Left forelimb (tissue), 1 donor: ENCODE measurements at regions not wholly inside any gene's neighbourhood (a gene's known extent, or its start where the extent isn't known, plus 50 kb on each side); places are given as distances from the start of the nearest gene placed in this dataset.

Source experiments
- DNase-seq: peaks from one replicate; pipeline ENCODE4 v3.0.0-alpha.2; 2018; ENCODE audit warnings: low spot score

DNA sequence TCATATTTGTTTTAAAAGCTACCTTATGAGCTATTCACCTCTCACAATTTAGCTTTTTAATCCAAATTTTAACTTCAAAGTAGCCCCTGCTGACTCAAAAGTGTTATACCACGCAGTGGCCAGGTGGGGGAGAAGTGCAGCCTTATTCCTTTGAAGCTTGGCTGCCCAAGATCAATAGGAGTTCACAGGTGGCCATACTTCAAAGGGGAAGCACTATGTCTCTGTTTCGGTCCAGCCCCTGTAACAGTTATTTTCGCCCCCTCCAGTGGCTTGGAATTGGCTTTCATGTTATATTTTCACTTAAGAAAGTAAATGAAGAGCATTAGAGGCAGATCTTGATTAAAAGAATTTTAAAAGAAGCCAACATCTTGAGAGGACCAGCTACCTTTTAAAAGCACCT lies 608.4 kb downstream of the EPHA7 start:
- DNase-seq = no peak

DNA sequence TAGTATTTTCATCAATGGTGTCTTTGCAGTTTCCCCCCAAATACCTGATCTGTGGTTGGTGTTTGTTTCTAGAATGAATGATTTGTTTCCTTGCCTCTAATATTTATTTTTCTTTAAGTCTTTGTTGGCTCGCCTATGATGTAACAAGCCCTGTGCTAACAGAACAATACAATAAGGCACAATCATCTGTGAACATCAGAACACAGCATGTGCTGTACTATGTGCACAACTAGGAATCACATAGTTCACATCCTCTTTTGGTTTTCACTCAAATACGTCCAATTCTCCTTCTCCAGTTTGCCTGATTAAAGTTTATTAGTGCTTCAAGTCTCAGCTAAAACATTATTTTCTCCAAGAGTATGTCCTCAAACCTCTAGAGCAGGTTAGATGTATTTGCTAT lies 613.1 kb downstream of the EPHA7 start:
- no peak for DNase-seq

DNA sequence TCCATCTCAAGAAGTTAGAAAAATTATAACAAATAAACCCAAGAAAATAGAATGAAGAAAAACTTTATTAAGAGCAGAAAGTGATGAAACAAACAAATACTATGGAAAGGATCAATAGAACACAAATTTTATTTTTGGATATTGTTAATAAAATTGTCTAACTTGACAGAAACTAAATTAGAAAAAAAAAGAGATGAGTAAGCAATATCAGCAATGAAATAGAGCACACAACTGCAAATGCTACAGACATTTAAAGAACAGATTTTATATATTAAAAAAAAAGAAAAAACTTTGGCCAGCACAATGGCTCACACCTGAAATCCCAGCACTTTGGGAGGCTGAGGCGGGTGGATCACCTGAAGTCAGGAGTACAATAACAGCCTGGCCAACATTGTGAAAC lies 628.0 kb downstream of the EPHA7 start:
- no peak for DNase-seq

DNA sequence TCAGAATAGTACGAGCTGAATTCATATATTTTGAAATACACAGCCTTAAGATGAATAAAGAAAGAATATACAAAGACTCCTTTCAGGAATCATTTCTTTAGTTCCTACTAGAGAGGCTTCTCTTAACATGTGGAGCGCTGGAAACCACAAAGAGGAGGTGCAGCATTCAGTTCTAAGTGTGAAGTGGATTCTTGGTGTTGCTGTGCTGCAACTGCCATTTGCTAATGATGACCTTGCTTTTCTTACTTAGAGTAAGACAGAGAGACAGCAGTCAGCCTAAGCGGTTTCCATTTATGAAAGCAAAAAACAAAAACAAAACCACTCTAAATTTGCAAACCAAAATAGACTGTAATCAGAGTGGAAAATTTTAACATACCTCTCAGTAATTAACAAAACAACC lies 629.0 kb downstream of the EPHA7 start:
- DNase-seq = no peak

DNA sequence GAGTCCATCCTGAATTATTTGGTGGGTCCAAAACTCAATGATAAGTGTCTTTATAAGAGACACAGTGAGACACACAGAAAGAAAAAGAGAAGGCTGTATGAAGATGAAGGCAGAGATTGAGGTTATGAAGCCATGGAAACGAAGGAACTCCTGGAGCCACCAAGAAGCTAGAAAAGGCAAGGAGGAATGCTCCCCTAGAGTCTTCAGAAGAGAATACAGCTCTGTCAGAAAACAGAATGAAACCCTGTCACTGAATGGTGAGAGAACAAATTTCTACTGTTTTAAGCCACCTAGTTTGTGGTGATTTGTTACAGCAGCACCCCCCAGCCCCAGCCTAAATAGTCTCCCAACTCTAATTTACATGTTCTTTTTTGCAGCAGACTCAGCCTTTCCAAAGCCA lies 635.1 kb downstream of the EPHA7 start:
- no peak for DNase-seq

DNA sequence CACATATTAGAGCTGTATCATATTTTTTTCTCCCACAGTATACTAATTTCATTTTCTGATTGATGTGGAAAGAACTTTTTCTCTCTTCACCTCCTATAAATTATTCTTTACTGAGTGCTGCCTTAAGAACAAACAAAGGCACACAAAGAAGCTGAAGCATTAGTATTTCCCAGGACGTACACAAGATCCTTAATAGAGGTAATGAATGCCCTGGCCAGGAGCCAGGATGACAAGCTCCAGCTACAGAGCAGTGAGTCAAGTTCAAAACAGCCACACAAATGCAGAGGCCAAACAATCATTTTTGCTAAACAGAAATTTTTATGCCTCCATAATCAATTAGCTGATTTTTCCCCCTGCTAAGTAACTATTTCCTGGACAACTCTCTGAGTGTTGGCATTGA lies 639.6 kb downstream of the EPHA7 start:
- no peak for DNase-seq

DNA sequence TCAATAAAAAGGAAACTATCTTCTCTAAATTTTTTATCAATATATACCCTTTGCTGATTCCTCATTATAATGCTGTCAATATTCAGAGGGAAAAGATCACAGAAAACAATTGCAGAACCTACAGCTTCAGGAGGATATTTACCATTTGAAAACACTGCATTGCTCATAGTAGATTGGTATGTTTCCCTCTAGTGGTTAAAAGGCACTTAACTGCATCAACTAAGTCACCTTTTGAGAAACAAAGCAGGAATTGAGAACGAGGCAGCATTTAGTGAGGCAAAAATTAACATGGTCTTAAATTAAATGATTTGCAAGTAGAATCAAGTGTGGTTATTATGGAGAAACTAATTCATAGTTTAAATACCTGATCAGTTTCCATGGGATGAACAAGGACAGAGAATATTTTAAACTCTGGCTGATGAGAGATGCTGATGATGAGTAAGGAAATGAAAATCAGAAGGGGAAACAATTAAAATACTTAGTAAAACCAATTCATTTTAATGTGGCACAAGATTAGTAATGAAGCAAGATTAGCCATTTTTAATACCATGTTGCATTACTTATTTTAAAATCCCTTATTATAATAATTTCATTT lies 642.1 kb downstream of the EPHA7 start:
- no peak for DNase-seq

DNA sequence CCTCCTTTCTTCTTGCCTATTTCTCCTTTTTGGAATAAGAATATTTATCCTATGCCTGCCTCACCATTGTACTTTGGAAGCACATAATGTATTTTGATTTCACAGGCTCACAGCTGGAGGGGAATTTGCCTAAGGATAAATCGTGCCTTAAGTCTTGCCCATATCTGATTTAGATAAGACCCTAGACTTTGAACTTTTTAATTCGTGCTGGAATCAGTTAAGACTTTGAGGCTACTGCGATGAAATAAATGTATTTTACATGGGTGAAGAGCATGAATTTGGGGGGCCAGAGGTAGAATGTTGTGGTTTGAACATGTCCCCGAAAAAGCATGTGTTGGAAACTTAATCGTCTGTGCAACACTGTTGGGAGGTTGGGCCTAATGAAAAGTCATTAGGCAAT lies 648.8 kb downstream of the EPHA7 start:
- DNase-seq = no peak

DNA sequence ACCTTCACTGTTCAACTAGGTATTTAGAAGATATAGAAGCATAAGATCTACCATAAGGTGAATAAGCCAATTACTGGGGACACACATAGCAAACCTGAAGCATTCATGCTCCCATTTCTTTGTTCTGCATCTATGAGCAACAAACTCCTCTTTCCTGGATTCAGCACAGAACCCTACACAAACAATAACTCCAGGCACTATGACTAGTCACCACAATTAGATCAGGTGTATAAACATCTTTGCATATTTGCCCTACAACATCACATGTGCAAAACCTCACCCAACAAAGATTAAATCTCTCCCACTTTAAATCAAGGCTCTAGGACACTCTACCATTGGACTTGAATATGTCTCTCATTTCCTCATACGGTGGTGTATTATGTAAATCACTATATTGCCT lies 652.3 kb downstream of the EPHA7 start:
- no peak for DNase-seq

DNA sequence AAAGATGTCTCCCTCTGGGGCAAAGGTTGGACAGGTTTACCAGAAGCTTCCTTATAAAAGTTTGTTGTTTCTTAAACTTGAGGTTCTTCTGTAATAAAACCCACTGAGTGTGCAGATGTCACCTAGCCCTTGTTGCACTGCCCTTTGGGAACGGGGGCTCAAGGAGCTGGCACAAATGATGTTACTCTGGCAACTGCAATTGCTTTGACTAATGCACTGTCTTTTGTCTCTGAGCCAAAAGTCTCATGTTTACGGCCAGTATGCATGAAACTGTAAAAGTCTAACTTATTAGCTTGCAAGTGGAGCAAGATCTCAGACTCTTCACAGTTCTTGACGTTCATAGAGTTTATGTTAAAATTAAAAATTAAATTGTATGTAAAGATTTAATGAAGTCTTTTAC lies 655.7 kb downstream of the EPHA7 start:
- no peak for DNase-seq

DNA sequence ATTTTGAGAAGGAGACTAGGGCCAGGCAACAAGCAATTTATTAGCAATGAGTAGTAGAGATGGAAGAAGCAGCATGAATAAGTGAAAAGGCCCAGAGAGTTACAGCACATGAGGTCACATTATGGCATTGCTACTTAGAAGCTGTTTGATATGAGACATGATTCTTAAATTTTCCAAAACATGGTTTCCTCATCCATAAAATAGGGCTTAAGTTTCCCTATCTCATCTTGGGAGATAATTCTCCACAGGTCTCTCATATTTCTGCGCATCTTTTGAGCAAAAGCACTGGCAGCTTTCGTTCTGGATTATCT lies 656.1 kb downstream of the EPHA7 start:
- no peak for DNase-seq

DNA sequence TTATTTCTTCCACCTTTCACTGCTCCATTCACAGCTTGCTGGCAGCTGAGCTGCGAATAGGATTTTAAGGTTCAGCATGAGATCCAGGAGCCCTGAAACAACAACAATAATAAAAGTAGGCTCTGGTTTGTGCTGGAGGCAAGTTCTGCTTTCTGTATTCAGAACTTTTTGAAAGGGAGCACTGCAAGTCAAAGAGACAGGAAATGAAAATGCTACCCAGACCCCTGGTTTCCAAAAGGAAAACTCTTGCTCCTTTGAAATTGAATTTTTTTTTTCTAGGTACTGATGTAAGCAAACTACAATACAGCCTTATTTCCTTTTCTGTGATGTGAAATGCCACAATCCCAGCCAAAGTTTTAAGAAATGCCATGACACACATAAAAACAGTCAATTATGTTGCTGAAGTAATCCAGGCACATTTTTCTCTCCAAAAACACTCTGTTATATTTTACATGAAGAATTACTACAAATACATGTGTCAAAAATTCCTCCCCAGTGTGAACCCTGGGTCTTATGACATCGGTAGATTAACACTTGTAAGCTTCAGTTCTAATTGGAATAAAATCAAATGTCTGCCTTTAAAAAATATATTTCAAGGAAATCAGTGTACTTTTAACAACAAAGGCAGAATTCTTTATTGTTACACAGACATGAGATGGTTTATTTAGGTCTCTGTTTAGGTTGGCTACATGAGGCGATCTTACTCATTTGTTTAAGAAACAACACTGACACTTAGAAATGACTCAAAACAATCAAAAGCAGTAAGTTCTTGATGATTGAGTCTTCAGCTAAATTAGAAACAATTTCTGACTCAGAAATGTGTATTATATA lies 656.7 kb downstream of the EPHA7 start:
- DNase-seq = no peak

DNA sequence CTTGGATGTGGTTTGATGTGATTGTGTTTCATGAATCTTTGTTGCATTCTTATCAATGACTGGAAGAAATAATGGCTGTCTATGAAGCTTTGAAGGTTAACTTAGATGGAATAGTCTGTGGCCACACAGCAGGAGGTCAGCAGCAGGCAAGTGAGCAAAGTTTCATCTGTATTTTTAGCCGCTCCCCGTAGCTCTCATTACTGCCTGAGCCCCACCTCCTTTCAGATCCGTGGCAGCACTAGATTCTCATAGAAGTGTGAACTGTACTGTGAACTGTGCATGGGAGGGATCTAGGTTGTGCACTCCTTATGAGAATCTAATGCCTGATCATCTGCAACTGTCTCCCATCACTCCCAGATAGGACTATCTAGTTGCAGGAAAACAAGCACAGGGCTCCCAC lies 660.2 kb downstream of the EPHA7 start:
- no peak for DNase-seq

DNA sequence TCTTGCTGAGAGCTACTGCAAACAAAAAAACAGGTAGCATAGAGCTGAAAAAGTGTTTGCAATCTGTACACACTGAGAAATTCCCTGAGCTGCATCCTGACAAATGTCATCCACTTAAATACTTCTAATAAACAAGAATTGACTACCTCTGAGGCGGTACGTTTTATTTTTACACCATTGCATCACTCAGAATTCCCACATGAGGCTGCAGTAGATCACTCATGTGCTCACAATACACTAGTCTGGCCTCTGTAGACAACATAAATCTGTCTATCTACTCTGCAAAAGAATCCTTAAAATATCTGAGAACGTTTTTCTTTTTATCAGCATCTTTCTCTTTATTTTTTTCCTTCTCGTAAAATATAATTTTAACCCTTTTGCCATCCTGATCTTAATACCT lies 661.4 kb downstream of the EPHA7 start:
- DNase-seq = no peak

DNA sequence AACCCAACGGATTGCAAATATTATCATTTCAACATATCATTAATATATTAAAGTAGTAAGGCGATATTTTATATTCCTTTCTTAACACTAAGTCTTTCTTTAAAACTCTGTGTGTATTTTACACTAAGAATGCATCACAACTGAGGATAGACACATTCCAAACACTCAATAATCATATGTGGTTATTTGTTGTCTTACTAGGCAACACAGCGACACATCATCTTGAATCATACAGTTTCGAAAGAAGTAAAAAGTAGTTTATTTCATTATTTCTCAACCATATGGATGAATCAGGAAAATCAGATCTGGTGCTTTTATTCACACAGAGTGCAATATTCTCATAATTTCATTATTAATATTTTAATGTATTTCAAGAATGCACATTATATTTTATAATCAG lies 662.4 kb downstream of the EPHA7 start:
- DNase-seq = no peak

DNA sequence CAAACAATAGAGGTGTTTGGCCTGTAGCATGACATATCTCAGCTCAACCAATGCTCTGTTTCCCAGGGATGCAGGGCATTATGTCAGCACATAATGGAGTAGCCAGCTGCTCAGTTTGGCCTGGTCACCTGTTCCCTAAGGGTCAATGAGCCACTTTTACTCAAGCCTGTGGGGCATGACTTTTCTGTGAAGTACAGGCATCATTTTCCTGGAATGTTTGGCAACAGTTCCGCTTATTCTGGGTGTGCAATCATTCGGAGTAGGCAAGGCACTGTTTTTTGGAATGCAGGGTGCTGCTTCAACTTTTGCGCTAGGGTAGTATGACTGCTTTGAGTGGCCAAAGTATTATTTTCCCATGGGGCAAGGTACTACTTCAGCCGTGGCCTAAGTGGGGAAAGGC lies 665.4 kb downstream of the EPHA7 start:
- DNase-seq = no peak

DNA sequence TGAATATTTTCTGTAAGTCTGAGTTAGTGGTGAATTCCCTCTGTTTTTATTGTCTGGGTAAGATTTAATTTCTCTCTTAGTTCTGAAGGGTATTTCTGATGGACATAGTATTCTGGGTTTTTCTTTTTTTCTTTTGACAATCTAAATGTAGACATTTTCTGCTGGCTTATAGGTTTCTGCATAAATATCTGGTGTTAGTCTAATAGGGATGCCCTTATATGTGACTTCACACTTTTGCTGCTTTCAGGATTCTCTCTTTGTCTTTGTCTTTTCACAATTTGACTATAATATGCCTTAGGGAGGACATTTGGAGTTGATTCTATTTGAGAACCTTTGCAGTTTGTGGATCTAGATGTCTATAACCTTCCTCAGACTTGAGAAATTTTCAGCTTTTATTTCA lies 667.2 kb downstream of the EPHA7 start:
- no peak for DNase-seq

DNA sequence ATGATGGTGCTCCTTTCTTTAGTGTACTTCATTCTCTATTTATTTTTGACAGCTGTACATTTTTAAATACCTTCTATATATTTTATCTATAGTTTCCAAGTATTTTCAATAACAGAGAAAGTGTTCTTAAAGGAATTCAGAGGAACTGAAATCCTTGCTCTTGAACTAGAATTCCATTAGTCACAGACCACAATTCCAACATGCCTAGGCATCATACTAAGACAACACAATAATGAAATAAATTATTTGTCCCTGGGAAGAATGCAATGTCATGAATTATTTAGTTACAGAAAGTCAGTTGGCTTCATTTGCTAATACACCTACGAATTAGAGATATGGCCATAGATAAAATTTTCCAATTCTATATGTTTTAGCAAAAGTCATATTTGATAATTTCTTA lies 671.2 kb downstream of the EPHA7 start:
- no peak for DNase-seq

DNA sequence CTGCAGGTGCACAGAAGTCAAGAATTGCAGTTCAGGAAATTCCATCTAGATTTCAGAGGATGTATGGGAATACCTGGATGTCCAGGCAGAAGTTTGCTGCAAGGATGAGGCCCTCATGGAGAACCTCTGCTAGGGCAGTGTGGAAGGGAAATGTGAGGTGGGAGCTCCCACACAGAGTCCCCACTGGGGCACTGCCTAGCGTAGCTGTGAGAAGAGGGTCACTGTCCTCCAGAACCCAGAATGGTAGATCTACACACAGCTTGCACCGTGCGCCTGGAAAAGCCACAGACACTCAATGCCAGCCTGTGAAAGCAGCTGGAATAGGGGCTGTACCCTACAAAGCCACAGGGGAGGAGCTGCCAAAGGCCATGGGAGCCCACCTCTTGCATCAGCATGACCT lies 681.4 kb downstream of the EPHA7 start:
- DNase-seq = no peak

DNA sequence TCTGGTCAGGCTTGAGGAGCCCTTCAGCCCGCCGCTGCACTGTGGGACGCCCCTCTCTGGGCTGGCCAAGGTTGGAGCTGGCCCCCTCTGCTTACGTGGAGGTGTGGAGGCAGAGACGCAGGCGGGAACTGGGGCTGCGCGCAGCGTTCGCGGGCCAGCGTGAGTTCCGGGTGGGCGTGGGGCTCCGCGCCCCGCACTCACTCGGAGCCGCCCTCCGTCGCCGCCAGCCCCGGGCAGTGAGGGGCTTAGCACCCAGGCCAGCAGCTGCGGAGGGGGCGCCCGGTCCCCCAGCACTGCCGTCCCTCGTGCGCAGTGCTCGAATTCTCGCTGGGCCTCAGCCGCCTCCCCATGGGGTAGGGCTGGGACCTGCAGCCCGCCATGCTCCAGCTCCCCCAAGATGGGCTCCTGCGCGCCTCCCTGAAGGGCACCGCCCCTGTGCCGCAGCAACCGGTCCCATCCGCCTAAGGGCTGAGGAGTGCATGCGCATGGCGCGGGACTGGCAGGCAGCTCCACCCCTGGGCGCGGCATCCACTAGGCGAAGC lies 695.9 kb downstream of the EPHA7 start:
- no peak for DNase-seq

DNA sequence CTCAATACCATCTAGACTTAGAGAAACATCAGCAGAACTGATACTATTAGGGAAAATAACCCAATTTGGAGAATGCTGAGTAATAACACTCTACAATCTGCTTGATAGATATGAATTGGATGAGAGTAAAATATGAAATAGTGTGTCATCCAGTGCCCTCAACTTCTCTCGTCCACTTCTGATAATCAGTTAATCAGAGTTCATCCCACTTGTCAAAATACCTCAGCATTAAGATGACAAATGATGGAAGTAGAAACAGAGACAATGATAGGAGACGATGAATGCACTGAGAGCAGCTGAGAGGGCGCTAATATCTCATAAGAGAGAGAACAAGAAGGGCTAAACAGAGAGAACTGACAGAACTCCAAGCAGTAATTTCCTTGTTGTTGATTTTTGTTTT lies 699.6 kb downstream of the EPHA7 start:
- no peak for DNase-seq

DNA sequence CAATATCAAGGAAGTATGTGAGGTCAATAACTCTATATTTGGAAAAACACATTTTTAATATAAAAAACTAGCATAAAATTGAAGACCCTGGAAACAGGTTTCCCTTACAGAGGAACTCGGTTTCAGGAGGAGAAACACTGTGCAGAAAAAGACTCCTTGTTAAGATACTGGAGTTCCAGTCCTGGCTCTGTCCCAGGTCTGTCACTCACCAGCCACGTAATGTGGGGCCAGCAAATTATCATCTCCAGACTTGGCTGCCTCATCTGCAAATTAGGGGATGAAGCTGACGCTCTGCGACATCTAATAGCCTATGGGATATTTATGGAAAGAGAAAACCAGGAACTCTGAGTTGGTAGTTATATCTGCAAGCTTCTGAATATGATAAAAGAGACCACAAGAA lies 702.7 kb downstream of the EPHA7 start:
- no peak for DNase-seq

DNA sequence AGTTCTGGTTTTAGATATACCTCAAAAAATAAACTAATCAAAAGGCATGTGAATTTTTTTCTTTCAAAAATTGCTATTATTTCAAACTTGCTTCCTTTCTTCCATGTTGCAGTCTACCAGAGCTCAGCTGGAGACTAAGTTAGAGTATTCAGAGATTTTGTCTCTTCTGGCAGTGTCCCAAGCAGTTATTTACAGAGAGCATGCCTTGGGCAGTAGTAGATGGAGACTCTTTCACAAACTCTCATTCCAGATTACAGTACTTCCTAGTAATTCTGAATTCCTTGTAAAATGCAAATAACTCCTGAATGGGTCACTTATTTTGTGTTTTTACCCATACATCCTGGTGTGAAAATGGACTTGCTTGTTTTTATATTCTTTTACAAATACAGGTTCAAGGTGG lies 703.4 kb downstream of the EPHA7 start:
- DNase-seq = no peak

DNA sequence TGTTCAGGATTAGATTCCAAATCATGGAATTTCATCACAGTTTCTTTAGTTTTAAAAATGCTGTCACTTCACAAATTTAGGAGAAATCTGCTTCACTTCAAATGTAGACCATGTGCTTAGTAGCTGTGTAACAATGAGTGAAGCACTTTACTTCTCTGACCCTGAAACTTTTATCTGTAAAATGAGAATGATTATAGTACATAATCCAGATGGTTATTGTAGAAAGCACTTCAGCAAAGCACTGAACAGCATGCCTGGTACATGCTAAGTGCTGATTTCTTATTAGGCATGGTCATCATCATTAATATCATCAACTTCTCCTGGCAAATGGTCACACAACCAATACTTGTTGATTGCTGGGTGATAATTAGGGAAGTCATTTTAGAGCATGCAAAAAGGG lies 705.0 kb downstream of the EPHA7 start:
- DNase-seq = no peak
